ENCODE measurements at regions not wholly inside any gene's neighbourhood (a gene's known extent, or its start where the extent isn't known, plus 50 kb on each side); places are given as distances from the start of the nearest gene placed in this dataset.

DNA sequence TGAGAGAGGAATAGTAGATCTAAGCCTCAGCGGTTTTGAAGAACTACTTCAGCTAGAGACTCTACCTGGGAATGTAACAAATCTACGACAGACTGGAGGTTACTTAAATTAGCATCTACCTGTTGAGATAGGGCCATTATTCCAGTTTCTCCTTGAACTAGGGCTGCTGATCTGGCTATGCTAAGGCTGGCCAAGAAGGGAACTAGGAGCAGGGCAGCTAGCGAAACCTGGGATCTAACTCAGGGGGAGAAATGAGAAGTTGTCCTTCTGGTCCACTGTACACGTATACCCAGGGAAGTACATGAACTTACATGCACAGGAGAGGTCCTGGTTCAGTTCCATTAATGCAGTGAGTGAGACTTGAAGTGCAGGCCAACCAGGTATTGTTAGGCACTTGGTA, 156.7 kb downstream of the TRIM27 start:
- Mint-ChIP-seq H3K9me3 (peaks cover 17% of the 10 kb centered on the region), H3K36me3 (ENCODE audit: low read depth) (peaks cover 4% of the 10 kb centered on the region), H3K27me3 (peaks cover 91% of the 10 kb centered on the region), H3K27ac (no peak overlapping the region), H3K4me1 (ENCODE audit: low read depth) (no peaks in the 10 kb centered on the region), H3K4me3 (no peak overlapping the region)

GRCh38 chr6:28767691-28768090, 156.1 kb downstream of the TRIM27 start:
- Mint-ChIP-seq H3K4me1 (ENCODE audit: low read depth) (peaks cover 2% of the 10 kb centered on the region), H3K27me3 (peaks cover 93% of the 10 kb centered on the region), H3K36me3 (ENCODE audit: low read depth) (peaks cover 4% of the 10 kb centered on the region), H3K9me3 (peaks cover 17% of the 10 kb centered on the region), H3K27ac (no peak overlapping the region), H3K4me3 (no peak overlapping the region)

DNA sequence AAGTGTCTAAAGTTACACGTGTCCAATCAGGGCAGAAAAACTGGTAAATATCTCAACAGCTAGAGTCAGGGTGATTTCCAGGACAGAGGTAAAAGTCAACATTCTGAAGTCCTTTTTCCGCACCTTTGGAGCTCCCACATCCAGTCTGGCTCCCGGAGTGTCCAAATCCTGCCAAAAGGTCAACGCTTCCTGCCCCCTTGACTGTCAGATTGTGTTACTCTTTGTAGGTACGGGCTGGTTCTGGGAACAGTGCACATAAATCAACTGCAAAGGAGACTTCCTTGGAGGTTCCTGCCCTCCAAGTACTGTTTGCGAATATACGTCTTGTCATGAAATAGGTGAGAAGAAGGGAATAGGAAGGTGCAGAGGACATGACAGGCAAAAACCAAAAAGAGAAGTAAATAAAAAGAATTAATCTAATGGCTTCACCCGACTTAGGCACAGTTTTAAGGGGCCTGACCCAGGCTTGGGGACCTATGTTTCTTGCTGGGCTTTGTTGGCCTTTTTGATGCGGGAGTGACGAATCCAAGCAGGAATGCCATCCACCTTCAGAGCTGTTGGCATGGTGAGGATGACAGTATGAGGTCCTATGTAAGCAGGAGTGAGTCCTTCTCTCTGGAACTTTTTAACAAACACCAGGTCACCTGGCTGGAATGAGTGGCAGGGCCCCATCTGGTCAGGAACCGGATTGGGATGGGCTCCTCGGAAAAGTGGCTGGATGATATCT, 155.4 kb downstream of the TRIM27 start:
- Mint-ChIP-seq H3K4me3 (no peak overlapping the region), H3K4me1 (ENCODE audit: low read depth) (peaks cover 8% of the 10 kb centered on the region), H3K27me3 (peaks cover 93% of the 10 kb centered on the region), H3K27ac (no peak overlapping the region), H3K9me3 (peaks cover 22% of the 10 kb centered on the region), H3K36me3 (ENCODE audit: low read depth) (peaks cover 9% of the 10 kb centered on the region)

DNA sequence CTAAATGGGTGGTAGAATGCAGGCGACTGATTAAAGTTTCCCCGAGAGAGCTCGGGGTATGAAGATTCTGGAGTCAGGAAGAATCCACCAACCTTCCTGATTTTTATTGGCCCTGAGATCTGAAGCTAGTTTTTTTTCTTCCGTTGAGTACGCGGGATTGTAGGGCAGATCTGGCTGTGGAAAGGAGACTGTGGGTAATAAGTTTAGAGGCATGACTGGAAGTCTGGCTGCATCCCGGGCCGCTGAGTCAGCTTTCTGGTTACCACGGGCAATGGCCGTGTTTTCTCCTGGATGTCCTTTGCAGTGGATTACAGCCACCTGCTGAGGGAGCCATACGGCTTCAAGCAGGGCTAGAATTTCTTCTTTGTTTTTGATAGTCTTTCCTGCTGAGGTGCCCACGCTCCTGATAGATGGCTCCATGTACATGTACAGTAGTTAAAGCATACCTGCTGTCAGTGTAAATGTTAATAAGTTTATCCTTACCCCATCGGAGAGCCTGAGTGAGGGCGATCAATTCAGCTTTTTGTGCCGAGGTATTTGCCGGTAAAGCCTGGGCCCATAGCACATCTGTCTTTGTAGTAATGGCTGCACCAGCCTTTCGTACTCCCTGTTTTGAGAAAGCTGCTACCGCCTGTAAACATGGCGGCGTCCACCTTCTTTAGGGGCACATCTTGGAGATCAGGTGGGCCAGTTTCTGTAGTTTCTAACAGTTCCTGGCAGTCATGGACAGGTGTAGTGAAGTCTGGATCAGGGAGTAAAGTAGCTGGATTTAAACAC, 154.0 kb downstream of the TRIM27 start:
- H3K27me3 Mint-ChIP-seq = peaks cover 93% of the 10 kb centered on the region
- H3K9me3 Mint-ChIP-seq = peaks cover 25% of the 10 kb centered on the region
- peaks cover 8% of the 10 kb centered on the region for H3K4me1 Mint-ChIP-seq (ENCODE audit: low read depth)
- peaks cover 16% of the 10 kb centered on the region for H3K36me3 Mint-ChIP-seq (ENCODE audit: low read depth)
- H3K4me3 Mint-ChIP-seq = no peak overlapping the region
- H3K27ac Mint-ChIP-seq = no peak overlapping the region

GRCh38 chr6:28770732-28771131, 153.1 kb downstream of the TRIM27 start:
- Mint-ChIP-seq H3K27ac (no peak overlapping the region), H3K36me3 (ENCODE audit: low read depth) (peaks cover 16% of the 10 kb centered on the region), H3K9me3 (peaks cover 30% of the 10 kb centered on the region), H3K4me3 (no peak overlapping the region), H3K27me3 (peaks cover 93% of the 10 kb centered on the region), H3K4me1 (ENCODE audit: low read depth) (peaks cover 13% of the 10 kb centered on the region)

DNA sequence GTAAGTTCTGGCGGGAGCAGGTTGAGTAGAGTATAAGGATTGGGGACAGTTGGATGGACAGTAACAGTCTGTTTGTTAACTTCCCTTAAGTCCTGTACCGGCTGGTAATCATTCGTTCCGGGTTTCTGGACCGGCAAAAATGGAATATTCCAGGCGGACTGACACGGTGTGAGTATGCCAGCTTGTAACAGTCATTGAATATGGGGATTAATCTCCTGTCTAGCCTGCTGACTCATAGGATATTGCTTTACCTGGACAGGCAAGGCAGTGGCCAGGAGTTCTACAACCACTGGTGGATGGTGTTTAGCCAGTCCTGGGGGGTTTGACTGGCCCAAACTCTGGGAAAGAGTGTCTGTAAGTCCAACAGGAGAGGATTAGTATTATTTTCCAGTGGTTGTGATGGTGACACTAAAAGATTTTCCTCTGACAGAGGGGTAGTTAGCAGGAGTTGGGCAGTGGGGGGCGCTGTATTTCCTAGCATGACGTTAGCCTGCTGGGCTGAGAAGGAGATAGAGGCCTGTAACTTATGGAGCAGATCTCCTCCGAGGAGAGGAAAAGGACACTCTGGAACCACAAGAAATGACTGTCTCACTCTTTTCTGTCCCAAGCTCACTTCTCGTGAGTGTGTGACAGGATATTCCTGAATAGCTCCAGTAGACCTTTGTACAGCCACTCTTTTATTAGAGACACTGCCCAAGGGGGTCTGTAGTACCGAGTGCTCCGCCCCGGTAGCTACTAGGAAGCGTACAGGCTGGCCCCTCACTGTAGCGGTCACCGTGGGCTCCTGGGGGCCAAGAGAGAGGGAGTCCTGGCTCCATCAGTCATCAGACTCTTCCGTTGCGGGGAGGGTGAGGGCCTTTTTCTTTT, 152.2 kb downstream of the TRIM27 start:
- H3K4me3 Mint-ChIP-seq = no peak overlapping the region
- H3K27ac Mint-ChIP-seq = no peak overlapping the region

GRCh38 chr6:28772480-28773381, 151.1 kb downstream of the TRIM27 start:
- Mint-ChIP-seq H3K4me1 (ENCODE audit: low read depth) (peaks cover 13% of the 10 kb centered on the region), H3K4me3 (peak overlapping the region; percentile 45), H3K27ac (peak overlapping the region; percentile 45), H3K9me3 (peaks cover 30% of the 10 kb centered on the region), H3K27me3 (peaks cover 92% of the 10 kb centered on the region), H3K36me3 (ENCODE audit: low read depth) (peaks cover 16% of the 10 kb centered on the region)

More for the DNA sequence above, 152.2 kb downstream of the TRIM27 start:
- peaks cover 16% of the 10 kb centered on the region for H3K36me3 Mint-ChIP-seq (ENCODE audit: low read depth)
- peaks cover 13% of the 10 kb centered on the region for H3K4me1 Mint-ChIP-seq (ENCODE audit: low read depth)
- H3K9me3 Mint-ChIP-seq = peaks cover 34% of the 10 kb centered on the region
- H3K27me3 Mint-ChIP-seq = peaks cover 93% of the 10 kb centered on the region

DNA sequence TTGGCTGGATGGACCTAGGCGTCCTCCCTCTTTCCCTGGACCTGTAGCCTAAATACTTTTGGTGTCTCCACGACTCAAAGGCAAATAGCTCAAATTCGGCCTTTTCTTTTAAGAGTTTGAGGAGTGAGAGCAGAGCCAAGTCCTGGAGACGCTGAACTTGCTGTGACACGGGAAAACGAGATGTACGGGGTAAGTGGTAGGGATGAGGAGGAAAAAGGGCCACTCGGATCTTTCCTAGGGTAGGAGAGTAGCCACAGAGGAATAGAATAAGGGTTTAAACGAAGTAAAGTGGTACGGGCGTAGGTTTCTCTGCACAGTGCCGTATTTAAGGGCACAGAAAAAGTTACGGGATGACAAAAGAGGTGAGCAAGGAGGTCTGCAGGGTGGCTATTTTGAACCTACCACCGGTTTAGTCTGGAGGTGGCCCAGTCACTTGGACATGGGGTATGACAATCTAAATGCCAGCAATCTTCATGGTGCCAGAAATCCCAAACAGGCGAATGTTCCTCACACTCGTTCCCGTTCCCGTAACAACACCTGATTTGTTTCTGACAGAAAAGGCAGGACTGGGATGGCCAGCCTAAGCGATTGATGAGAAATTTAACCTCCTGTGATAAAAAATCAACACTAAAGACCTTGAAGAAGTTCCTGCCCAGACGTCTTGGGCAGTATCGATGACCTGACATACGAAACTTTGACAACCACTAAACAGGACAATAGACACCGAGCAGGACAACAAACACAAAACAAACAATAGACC, 149.3 kb downstream of the TRIM27 start:
- H3K4me3 Mint-ChIP-seq = no peak overlapping the region
- H3K9me3 Mint-ChIP-seq = peaks cover 37% of the 10 kb centered on the region
- peaks cover 20% of the 10 kb centered on the region for H3K36me3 Mint-ChIP-seq (ENCODE audit: low read depth)
- peaks cover 13% of the 10 kb centered on the region for H3K4me1 Mint-ChIP-seq (ENCODE audit: low read depth)
- peaks cover 92% of the 10 kb centered on the region for H3K27me3 Mint-ChIP-seq
- peak overlapping the region; percentile 9 for H3K27ac Mint-ChIP-seq

DNA sequence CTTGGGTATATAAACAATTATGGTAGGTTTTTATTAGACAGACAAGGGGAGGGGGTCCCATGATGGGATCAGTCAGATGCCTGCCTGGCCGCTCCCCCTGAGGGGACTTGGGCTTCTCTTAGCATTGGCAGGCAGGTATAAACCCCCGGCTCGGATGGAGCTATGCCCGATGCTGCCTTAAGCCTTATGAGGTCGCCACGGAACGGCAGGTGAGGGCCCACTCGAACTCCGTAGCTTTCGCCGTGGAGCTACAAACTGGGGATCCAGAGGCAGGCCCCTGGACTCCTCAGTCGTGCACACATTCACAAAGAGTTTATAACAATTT, 148.8 kb downstream of the TRIM27 start:
- Mint-ChIP-seq H3K27ac (peak overlapping the region; percentile 72), H3K36me3 (ENCODE audit: low read depth) (peaks cover 21% of the 10 kb centered on the region), H3K9me3 (peaks cover 38% of the 10 kb centered on the region), H3K4me3 (no peak overlapping the region), H3K4me1 (ENCODE audit: low read depth) (peaks cover 13% of the 10 kb centered on the region), H3K27me3 (peaks cover 92% of the 10 kb centered on the region)

DNA sequence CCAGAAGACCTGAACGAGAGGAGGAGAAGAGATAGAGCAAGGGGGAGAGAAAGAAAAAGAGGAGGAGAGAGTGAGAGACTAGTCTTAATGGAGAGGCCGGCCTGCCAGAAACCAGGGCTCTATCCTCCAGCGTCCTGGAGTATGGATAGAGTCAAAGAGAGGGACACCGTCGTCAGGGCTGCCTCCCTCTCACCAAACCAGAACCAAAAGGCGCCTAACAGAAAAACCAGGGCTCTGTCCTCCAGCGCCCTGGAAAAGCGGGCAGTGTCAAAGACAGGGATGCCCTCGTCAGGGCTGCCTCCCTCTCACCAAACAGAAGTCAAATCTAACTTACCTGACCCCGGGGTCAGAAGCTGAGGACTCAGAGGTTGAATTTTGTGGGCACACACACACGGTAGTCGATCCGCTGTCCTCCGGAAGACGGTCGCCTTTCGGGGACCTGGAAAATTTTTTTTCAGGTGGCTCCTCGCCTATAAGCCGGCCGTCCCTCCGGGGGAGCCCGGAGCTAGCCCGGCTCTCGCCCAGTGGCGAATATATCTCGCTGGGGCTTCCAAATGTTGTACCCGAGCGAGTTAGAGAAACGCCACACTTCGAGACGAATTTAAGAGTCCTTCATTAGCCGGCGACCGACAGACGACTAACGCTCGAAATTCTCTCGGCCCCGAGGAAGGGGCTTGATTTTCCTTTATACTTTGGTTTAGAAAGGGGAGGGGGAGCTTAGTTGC, 148.2 kb downstream of the TRIM27 start:
- Mint-ChIP-seq H3K4me1 (ENCODE audit: low read depth) (peaks cover 13% of the 10 kb centered on the region), H3K36me3 (ENCODE audit: low read depth) (peaks cover 21% of the 10 kb centered on the region), H3K27me3 (peaks cover 94% of the 10 kb centered on the region), H3K4me3 (no peak overlapping the region), H3K27ac (peak overlapping the region; percentile 72), H3K9me3 (peaks cover 38% of the 10 kb centered on the region)

GRCh38 chr6:28776269-28777146, 147.3 kb downstream of the TRIM27 start:
- H3K4me1 Mint-ChIP-seq (ENCODE audit: low read depth) = peaks cover 13% of the 10 kb centered on the region
- H3K9me3 Mint-ChIP-seq = peaks cover 34% of the 10 kb centered on the region
- no peak overlapping the region for H3K27ac Mint-ChIP-seq
- H3K27me3 Mint-ChIP-seq = peaks cover 97% of the 10 kb centered on the region
- H3K36me3 Mint-ChIP-seq (ENCODE audit: low read depth) = peaks cover 21% of the 10 kb centered on the region
- H3K4me3 Mint-ChIP-seq = no peak overlapping the region

- Mint-ChIP-seq H3K4me3 (no peak overlapping the region), H3K27me3 (peaks cover 95% of the 10 kb centered on the region), H3K9me3 (peaks cover 37% of the 10 kb centered on the region), H3K4me1 (ENCODE audit: low read depth) (peaks cover 18% of the 10 kb centered on the region), H3K36me3 (ENCODE audit: low read depth) (peaks cover 25% of the 10 kb centered on the region), H3K27ac (no peak overlapping the region)
Measured at GRCh38 chr6:28777147-28777461, 146.7 kb downstream of the TRIM27 start.

All from stimulated activated naive CD8-positive, alpha-beta T cell treated with anti-CD3 and anti-CD28 coated beads, Interleukin-15, Interleukin-2, amounts not matched to agents 100 ng/mL and 50 ng/mL, for 24 hours (primary cell).